NCI-H128 (cell line): ENCODE measurements at regions not wholly inside any gene's neighbourhood (a gene's known extent, or its start where the extent isn't known, plus 50 kb on each side); places are given as distances from the start of the nearest gene placed in this dataset.

Experiments used
- DNase-seq: peaks from one replicate; lab custom pipeline; 2025; ENCODE audit not compliant: unreplicated experiment; lab: John Stamatoyannopoulos, UW

- no peak for DNase-seq
These were observed 81.4 kb upstream of the STXBP5 start for GRCh38 chr6:147122823-147123222.

DNA sequence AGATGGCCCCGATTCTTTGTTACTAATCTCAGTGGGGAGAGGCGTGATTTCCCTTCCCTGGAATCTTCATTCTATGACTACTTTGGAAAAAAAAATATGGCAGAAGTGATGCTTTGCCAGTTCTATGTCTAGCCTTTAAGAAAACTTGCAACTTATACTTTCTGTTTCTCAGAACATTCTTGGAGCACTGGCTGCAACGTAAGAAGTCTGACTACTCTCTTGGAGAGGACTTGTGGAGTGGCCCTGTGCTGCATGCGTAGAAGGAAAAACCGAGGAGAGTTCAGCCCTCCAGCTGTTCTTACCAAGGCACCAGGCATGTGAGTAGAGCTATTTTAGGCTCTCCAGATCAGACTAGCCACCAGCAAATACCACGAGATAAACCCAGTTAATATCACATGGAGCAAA lies 77.6 kb upstream of the STXBP5 start:
- no peak for DNase-seq

DNA sequence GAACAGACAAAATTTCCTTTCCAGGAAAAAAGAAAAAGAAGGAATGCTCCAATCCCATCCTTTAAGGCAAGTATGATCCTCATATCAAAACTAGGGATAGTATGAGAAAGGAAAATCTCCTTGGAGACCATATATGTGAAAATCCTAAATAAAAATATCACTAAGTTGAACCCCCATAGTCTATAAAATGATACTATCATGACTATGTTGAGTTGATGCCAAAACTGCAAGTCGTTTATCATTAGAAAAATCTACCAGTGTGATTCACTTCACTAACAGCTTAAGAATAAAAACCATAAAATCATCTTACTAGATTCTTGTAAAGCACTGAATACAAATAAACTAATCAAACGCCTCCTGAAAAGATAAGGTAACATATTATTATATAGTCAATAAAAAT lies 76.6 kb upstream of the STXBP5 start:
- no peak for DNase-seq

- no peak for DNase-seq
These were observed 76.2 kb upstream of the STXBP5 start for GRCh38 chr6:147128056-147128455.

DNA sequence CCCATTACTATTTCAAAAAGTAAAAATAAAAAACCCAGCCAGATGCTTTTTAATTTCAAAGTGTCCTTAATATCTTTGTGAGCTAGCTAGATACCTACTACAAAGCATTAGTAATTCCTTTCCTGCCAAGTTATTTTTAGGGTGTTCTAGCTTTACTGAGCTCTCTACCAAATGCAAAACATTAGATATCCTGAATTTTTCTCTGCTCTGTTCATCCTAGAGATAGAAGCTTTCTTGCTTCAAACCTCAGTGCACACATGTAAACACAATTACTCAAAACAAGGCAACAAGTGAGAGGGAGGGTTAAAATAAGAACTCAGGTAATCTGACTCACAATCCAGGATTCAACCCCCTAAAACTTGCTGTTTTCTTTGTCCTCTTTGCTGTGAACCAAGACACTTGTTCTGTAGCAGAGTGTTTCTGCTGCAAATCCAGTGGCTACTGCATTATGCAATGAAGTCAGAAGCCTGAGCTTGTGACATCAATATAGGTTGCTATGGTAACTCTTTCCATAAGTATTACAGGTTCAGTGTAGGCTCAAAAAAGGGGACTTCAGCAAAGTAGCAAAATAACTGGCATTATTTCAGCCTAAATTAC lies 72.6 kb upstream of the STXBP5 start:
- DNase-seq, result no peak

- DNase-seq, result no peak
These were observed 71.3 kb upstream of the STXBP5 start for GRCh38 chr6:147132889-147133288.

- no peak for DNase-seq
These were observed 70.5 kb upstream of the STXBP5 start for GRCh38 chr6:147133669-147134068.

DNA sequence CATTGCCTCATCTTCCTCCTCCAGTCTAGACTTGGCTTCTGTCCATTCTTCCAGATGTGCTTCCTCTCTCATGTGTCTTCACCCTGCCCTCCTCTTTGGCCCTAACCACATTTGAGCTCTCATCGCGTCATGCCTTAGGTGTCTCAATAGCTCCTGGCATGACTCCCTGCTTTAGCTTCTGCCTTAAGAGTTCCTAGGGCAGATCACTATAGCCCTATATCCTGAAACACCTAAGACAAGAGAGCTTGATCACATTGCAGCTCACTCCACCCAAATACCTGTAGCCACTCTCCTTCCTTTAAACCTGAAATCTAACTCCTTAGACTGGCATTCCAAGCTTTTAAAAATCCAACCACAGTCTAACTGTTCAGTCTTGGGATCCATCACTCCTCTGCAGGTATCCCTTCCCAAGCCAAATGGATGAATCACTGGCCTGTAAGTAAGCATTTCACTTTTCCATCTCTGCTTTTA lies 69.0 kb upstream of the STXBP5 start:
- DNase-seq, result no peak

- DNase-seq, result no peak
These were observed 68.2 kb upstream of the STXBP5 start for GRCh38 chr6:147136057-147136456.

DNA sequence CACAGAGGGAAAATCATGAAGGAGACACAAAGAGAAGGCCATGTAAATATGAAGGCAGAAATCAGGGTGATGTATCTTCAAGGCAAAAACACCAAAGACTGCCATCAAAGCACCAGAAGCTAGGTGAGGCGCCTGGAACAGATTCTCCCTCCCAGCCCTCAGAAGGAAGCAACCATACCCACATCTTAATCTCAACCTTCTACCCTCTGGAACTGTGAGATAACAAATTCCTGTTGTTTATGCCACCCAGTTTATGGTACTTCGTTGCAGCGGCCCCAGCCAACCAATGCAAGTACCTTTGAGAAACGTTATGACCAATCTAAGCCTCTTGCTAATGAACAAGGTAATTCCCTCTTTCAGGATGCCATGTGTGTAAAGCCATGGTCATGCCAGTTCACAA lies 66.2 kb upstream of the STXBP5 start:
- no peak for DNase-seq

- DNase-seq, result no peak
These were observed 65.4 kb upstream of the STXBP5 start for GRCh38 chr6:147138835-147139234.

GRCh38 chr6:147141711-147142308 lies 62.4 kb upstream of the STXBP5 start:
- no peak for DNase-seq

DNA sequence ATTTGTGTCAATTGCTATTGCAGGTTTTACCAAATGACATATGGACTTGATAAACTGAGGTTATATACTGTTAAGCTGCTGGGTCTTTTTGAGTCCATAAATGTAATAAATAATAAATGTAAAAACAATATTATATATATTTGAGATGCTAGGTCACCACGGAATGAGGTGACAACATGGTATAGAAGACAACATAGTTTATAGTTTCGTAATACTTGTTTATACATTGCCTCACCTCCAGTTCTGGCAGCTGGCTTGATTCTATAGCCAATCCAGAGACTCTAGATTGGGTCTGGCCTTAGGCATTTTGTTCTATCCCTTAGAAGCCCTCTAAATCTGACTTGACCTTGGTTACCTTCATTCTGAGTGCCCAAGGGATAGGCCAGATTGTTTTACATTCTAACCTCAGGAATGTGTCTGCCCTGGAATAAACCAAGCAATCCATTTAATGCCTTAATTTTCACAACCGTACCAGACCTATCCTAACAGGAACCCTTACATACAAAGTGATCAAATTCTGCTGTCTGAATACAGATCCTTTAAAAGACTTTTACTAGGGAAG lies 61.5 kb upstream of the STXBP5 start:
- DNase-seq, result no peak

GRCh38 chr6:147149092-147149491 lies 55.1 kb upstream of the STXBP5 start:
- DNase-seq, result no peak

DNA sequence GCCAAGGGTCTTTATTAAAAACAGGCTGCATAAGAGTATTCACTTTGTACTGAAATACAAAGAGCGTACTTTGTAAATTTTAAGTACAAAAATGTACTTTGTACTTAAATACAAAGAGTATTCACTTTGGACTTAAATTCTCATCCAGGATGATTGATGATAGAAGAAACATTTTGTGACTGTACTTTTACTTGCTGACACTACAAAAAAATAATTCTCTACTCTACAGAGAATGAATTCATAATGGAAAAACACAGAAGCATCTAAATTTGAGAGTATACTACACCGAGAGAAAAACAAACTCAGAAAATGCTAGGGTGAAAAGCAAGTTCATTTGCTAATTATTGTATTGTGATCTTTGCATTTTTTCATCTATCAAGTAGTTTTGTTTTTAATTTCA lies 54.4 kb upstream of the STXBP5 start:
- no peak for DNase-seq

DNA sequence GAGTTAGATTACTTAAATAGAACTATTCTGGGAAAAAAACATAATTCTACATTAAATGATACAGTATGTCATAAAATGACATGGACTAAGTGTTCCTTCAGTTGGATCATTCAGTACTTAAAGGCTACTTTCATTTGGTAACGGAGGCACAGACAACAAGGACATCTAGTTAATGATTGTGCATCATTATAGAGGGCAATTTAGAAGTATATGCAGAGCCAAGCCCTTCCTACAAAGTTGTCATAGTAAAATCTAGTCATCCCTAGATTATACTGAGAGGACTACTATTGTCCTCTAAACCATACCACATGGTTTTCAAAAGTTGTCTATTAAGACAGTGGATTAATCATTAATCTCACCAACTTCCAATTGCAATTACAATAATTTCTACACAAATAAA lies 53.9 kb upstream of the STXBP5 start:
- no peak for DNase-seq
